Stimulated activated CD8-positive, alpha-beta memory T cell treated with anti-CD3 and anti-CD28 coated beads, Interleukin-15, amount 100 ng/mL, for 1 hour (primary cell): ENCODE measurements at regions not wholly inside any gene's neighbourhood (a gene's known extent, or its start where the extent isn't known, plus 50 kb on each side); places are given as distances from the start of the nearest gene placed in this dataset.

Source experiments
- DNase-seq: peaks from one replicate; pipeline ENCODE4 v3.0.0-alpha.2; 2020; ENCODE audit warnings: low read depth

DNA sequence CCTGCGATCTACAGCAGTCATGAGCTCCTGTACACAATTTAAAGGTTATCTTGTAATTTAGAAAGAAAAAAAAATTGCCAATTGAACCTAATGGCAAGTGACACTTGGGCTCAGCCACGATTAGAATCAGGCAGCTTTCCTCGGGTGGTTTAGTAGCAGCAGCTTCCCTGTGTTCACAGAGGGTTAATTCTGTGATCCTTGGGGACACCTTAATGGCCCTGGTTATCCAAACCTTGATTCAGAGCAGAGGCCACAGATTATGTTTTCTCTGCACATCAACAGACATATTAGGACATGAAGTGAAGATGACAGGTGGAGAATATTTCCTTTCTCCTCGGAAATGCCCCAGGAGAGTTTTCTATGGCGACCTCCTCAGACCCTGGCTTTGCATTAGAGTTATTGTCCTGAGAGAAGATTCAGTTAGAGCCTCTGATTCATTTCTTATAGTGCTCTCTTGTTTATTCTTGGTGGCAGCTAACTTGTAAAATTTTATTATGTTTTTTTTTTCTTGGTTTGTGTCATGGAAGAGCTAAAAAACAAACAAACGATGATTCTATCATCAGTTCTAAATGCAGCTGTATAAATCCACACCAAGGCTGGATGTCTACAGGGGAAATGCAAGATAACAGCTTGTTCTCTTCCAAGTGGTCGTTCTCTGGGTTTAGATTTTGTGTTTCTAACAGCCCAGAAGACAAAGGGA lies 351.2 kb upstream of the DYNLRB2 start:
- no peak for DNase-seq

DNA sequence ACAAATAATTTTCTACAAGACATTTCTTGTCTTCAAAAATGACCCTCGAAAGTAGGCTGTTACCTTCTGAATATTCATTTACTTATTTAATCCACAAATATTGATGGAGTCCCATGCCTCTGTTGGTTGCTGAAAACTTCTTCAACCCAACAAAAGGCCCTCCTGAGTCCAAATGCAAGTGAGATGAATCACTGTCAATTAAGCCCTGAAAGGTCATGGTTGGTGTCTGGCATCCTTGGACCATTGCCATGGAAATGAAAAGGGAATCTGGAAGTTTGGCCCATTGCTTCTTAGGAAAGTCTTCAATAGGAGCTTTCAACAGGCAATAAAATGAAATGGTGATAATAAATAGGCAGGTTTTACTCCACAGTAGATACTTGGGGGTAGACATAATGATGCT lies 364.7 kb upstream of the DYNLRB2 start:
- no peak for DNase-seq

DNA sequence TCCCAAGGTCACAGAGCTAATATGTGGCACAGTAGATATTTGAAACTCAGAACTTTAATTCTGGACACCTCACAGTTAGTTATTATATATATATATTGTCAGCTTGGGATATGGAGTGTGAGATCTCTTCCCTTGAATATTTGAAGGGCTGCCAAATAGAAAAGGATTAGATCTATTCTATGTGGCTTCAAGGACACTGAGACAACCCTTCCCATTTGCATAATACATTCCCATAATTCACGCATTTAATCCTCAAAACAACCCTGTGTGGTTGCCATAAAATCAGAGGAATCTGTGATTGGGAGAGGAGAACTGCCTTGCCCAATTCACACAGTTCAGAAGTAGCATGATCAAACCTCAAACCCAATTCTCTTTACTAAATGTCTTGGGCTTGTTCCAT lies 365.8 kb upstream of the DYNLRB2 start:
- no peak for DNase-seq

DNA sequence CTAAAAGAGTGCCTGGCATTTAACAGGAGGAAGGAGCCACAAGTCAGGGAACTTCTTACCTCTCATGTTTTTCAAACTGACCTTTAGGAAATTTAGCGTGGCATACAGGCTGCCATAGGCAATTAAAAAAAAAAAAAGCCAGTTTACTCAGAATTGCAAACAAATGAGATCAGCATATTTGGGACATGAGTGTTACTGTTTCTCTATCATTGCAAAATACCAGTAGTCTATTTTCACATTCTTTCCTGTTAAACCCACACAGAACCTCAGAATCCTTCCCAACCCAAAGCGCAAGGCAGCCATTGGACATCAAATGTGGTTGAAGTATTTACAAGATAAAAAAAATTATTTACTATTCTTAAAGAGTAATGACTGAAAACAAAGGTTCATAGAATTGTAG lies 366.4 kb upstream of the DYNLRB2 start:
- DNase-seq, result no peak

DNA sequence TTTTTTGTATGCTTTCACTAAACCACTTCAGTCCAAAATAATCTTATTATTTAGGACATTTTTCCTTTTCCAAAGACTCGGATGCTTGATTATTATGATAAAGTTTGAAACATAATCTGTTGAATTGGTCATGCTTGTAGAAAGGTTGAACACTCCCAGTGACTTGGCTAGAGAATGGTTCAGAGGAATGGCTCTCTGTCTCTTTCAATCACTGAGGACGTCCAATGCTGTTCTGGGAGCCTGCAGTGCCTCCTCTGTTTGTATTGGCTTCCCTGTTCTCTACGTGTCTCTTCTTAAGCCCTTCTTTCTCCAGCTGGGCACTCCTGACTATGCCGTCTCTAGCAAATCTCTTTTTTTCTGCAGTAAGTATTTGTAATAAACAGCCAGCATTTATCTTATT lies 369.0 kb upstream of the DYNLRB2 start:
- DNase-seq, result no peak

DNA sequence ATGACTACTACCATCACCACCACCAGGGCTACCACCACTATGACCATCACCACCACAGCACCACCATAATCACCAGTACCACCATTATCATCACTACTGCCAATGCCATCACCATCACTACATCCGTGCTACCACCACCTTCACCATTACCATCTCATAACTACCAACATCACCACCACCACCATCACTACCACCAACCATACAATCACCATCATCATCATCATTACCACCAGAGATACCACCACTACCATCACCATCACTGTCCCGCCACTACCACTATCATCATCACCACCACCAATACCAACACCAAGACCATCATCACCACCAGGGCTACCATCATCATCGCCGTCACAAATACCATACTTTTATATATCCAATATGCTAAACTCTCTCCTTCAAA lies 369.6 kb upstream of the DYNLRB2 start:
- DNase-seq, result no peak

DNA sequence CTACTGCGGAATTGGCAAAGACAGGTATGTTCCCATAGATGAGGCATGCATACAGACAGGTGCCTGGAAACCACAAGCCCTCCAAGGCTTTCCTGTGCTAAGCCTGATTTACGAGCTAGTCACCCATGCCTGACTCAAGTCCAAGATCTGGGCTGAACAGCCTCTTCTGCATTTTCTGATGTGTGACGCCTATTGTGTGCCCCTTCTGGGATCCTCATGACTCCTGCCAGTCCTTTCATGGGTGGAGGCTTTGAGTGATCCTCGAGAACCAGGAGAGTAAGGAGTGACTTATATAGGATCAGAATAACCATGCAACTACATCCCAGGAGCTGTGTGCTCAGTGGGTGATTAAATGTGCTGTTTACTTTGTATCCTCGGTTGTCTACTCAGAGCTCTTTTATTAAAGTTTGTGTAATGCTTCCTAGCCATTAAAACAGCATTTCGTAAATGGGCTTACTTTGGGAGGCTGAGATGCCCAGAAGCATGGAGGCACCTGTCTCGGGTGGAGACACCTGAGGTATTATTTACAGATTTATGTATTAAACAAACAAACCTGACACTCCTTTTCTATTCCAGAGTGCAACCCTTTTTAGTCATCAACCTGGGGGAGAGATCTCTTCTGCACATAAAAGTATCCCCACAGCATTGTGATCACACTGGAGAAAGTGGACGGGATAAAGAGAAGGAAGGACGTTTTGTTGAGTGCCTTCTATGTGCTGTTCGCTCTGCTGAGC lies 373.0 kb upstream of the DYNLRB2 start:
- no peak for DNase-seq

DNA sequence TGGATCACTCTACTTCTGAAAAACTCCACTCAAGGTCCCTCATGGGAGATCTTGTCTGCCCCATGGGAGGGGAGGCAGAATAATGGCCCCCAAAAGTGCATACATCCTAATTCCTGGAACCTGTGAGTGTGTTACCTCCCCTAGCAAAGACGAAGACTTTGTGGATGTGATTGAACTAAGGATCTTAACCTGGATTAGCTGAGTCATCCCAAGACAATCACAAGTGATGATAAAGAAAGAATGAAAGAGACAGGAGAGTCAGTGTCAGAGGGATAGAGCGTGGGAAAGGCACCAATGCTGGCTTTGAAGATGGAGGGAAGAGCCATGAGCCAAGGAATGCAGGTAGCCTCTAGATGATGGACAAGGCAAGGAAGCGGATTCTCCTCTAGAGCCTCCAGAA lies 374.7 kb upstream of the DYNLRB2 start:
- no peak for DNase-seq

DNA sequence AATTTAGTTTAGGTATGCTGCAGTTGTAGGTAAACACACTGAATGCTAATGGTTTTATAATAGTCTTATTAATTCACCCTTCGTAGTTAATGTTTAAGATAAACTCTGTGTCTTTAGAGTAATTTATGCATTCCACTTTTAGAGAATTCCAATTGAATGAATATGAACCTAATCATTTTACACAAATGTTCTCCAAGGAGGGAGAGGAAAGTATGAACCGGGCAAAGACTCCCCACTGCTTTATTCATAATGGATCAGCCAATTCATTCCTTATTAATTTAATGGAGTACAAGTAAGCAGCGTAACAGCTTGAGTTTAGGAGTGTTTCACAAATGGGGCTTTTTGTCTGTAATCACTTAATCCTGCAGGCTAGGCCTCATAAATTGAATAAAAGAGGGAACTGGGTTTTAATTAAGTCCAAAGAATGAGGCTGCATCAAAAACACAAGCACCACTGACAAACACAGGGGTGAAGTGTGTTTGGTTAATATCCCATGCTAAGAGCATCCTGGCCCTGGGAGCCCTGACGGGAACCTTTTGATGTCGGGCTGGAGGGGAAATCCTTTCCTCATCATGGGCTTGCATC lies 375.7 kb upstream of the DYNLRB2 start:
- DNase-seq, result no peak

DNA sequence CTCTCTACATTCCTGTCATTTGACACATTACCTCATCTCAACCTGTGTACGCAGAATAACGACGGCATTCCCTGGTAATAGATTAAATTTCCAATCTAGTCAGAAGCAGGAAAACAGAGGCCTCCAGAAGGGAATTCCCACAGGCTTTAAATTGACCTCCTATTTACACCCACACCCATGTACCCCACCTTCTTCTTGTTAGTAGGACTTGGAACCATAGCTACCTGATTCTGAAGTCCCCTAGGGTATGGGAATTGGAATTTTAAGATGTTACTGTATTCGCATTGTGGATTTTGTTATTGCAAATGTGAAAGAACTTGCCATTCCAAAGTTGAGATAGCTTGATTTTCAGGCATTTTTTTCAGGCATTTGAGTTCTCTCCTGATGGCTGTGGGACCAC lies 377.5 kb upstream of the DYNLRB2 start:
- no peak for DNase-seq

DNA sequence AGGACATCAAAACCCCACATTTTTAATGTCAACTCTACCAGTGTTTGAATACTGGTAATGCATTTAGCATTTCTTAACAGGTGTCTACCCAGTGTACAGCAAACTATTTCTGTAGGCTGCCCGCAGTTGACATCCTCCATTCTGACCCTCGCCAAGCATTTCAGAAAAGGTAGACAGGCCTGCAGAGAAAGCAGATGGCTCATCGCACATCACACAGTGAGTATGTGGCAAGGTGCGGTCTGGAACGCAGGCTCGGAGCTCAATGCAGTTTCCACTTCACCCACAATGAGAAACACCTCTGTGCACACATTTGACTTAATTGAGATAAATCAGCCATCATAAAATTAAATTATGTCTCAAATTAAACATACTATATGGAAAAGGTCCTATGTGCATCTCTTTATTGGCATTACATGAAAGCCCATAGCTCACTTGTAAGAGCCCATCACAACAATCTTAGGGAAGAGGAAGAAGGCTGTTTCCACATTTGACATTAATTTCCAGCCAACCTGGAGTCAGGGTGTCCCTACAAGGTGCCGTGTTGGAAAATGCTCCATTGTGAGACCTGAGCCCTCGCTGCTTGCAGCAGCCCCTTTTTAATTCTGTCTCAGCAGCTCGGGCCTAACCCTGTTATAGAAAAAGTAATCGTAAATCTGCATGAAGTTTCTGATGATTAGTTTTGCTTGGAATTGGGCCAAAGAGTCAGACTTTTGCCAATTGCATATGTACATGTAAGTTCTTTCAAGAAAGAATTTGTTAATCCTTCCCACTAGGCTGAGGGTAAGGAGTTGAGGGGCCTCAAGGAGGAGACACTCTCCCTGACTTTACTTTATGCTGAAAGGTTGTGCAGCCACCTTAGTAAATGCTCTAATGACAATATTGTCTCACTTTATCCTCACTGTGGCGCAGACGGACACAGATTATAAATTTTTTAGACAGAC lies 378.7 kb upstream of the DYNLRB2 start:
- DNase-seq, result no peak

DNA sequence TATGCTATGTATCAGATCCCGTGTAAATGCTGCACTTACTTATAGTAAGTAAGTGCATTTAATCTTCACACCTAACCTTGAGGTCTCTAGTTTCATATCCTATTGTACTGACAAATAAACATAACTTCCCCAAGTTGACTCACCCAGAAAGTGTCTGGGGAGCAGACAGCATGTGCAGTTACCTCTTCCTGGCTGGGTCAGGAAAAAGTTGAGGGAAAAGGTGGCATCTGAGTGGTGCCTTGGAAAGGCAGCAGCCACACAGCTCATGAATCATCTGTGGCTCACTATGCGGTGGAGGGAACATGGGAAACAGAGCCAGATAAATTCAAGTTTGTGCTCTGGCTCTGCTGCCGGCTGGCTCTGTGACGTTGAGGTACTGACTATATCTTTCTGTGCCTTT lies 382.0 kb upstream of the DYNLRB2 start:
- DNase-seq, result no peak

DNA sequence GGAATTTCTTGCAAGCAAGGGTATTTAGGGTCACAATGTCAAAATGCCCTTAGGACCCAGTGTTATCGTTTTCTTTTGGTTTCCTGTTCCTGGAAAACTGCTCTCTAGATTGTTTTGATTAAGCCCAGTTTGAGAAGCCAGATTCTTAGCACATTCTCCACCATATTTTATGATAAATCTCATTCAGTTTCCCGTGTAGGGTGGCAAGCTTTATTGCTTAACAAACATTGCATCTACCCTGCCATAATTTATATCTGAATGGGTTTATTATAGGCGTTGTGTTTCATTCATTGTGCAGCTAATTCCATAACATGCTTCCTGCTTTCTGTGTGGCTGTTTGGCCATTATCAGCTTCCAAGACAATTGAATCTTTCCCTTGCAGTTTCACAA lies 389.1 kb upstream of the DYNLRB2 start:
- no peak for DNase-seq

DNA sequence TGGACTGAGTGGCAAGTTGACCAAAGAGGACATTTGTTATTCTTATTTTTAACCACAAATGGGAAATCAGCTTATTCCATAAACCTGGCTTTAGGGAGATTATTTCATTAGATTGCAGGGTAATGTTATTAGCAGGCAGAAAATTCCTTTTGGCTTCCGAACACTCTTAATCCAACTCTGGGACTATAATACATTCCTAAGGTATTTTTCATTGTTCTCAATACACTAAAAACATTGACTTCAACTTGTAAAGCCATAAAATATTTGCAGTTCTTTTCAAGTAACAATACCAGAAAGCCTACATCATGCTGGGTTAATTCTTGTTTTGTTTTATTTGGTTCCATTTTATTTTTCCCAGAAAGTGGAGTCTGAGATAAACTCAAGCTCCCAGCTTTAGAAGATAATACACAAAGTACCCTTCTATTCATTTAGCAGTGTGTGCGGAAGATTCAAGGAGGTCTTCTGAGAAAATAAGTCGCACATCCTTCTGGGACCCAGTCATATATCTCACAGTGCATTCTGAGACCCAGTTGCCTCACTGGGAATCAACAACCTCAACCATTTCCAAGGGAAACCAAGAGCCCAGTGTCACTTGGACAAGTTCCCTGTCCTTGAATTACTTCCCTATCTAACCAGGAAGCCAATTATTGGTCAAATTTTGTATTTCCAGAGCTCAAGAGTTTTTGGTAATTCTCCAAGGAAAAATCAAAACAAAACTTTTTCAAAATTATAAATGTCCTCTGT lies 389.6 kb upstream of the DYNLRB2 start:
- no peak for DNase-seq

DNA sequence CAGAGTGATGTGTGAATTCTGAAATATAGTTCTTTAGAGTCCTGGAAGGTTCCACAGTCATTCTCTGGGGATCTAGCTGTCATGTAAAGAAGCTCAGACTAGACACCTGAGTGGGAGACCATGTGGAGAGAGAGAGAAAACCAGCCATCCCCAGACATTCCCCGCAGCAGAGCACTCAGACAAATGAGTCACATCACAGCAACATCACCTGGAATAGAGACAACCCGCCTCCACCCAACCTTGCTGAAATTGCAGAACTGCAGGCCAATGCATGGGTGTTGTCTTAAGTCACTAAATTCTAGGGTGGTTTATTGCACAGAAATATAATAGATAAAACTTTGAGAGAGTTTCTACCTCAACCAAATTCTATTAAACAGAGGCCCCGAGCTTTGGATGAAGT lies 392.0 kb upstream of the DYNLRB2 start:
- no peak for DNase-seq

DNA sequence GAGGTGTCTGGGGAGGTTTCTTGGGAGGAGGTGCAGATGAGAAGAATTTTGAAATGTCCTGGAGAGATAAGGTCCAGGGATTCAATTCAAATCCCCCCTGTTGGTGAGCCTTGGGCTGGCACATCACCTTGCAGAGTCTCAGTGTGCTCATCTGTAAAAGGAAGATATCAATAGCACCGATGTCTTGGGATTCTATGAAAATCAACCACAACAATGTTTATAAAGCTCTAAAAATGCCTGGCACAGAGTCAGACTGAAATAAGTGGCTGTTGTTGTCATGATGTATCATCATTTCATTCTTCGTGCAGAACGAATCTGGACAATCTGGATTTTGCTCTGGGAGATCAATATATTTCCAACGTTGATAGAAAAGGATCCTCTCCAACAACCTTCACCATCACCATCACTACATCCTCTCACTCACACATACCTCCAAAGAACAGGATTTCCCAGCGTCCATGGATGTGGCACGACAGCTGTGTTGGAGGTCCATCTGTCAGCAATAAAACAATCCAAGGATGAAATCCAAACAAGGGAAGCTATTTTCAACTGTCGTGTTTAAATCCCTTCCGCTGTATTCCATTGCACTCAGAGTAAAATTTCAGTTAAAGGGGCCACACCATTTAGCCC lies 393.7 kb upstream of the DYNLRB2 start:
- DNase-seq, result no peak

DNA sequence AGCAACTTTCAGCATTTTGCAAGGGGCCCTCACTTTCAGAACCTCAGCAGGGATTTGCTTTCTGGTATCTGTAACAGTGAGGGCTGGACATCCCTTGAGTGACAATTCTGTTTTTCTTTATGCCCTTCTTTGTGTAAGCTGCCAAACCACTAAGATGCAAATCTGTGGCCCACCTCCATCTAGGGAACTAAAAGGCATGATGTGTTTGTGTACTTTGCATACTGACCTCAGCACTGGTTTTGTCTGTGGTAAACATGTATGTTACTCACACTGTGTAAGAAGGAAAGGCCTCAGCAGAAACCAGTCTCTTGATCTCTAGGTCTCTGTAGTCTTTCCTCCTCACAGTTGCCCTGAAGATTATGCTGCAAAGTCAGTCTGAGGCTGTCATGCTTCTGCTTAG lies 396.6 kb upstream of the DYNLRB2 start:
- DNase-seq, result no peak

DNA sequence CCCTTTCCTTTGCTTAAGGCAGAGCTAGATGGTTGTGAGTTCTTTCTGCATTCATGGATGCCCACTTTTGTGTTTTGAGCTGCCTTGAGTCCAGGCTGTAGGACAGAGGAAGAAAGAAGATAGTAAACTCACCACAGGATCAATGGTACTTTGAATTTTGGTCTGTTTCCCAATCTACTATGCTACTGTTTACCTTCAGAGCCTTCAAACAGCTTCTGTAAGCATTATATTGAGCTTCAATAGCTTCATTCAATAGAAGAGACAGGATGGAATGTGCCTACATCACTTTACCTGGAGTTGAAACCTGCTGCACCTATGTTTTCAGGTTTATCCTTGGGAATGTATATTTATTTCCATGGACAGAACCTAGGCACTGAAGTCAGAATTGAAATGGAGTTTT lies 397.9 kb upstream of the DYNLRB2 start:
- no peak for DNase-seq

DNA sequence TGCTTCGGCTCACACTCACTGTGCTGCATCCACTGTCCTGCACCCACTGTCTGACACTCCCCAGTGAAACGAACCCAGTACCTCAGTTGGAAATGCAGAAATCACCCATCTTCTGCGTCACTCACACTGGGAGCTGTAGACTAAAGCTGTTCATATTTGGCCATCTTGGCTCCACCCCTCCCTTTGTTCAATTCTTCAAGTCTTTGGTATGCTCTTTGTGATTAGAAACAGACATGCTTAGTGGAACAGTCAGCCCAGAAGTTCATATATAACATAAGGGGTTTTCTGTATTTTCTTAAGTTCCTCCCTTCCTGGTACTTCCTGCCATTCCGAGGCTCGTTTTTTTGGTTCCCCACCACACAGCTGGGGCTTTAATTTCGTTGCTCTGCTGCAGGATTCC lies 398.5 kb upstream of the DYNLRB2 start:
- no peak for DNase-seq

DNA sequence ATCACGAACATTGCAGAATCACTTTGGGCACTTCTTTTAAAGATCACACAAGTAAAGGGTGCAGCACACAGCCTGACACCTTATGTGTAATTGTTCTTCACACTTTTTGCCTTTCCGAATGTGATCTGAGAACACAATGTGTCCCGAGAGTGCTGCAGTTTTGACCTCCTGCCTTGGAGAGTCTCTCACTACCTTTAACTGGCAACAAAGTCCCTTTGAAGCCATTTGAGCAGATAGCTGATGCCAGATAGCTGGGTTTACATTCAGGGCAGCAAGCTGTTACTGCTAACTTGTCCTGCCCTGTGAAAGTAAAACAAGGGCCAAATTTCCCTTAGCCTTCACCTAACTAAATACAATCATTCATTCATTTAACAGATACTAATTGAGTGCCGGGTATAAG lies 411.0 kb upstream of the DYNLRB2 start:
- no peak for DNase-seq

DNA sequence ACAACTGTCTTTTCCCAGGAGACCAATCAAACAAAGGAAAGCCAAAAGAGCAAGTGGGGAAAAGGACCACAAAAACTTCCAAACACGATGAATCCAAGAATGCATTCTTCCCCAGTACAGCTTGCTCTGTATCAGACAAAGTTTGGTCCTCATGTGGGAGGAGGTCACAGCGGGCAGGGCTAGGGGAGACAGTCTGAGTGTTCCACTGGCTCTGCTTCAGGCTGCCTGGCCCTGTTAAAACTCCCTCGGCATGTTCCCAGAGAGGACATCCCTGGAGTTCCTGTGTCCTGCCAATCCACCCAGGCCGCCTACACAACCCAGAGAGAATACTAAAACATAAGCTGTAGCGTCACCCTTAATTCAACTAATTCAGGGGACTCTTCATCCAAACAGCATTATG lies 415.1 kb upstream of the DYNLRB2 start:
- no peak for DNase-seq
